Activated T-cell treated with anti-CD3 and anti-CD28 coated beads, Interleukin-2, amount 50 U/mL, for 72 hours (primary cell): ENCODE measurements at regions not wholly inside any gene's neighbourhood (a gene's known extent, or its start where the extent isn't known, plus 50 kb on each side); places are given as distances from the start of the nearest gene placed in this dataset.

Experiments
- ATAC-seq, 2 donors: fragments of 150-1000 bp; cut with Tn5 transposase; replicated peaks in 1 of 2; 2 replicates each; pipeline ENCODE4 v1.10.0; 2021; ENCODE audit warnings: moderate library complexity in 2 of 2, mild to moderate bottlenecking in 1 of 2
- DNase-seq, 2 donors: peaks; one replicate each; pipeline ENCODE4 v3.0.0; 2021 to 2022; ENCODE audit warnings: mixed read lengths in 1 of 2
- H3K27ac Mint-ChIP-seq: one replicate; pipeline ENCODE4 v1.8.0; 2022; ENCODE audit warnings: mild to moderate bottlenecking, moderate library complexity, mixed read lengths
- H3K27me3 Mint-ChIP-seq: one replicate; pipeline ENCODE4 v1.8.0; 2022; ENCODE audit warnings: low read depth, mixed read lengths
- H3K36me3 Mint-ChIP-seq, 2 donors: one replicate each; pipeline ENCODE4 v1.8.0; 2022; ENCODE audit warnings: mixed read lengths in 2 of 2, mild to moderate bottlenecking in 1 of 2; ENCODE audit not compliant: insufficient read depth in 2 of 2
- H3K4me1 Mint-ChIP-seq: one replicate; pipeline ENCODE4 v1.8.0; 2022; ENCODE audit warnings: low read depth, mixed read lengths
- H3K4me3 Mint-ChIP-seq, 2 donors: one replicate each; pipeline ENCODE4 v1.8.0; 2022; ENCODE audit warnings: mild to moderate bottlenecking in 2 of 2, mixed read lengths in 2 of 2, moderate library complexity in 2 of 2
- H3K9me3 Mint-ChIP-seq, 2 donors: one replicate each; pipeline ENCODE4 v1.8.0; 2022; ENCODE audit warnings: mixed read lengths in 2 of 2

- Mint-ChIP-seq H3K36me3 (no peaks in the 10 kb centered on the region), H3K27ac (no peak overlapping the region), H3K4me3 (no peak overlapping the region), H3K4me1 (peaks cover 8% of the 10 kb centered on the region), H3K27me3 (no peaks in the 10 kb centered on the region), H3K9me3 (no peaks in the 10 kb centered on the region)
- DNase-seq (no peak), ATAC-seq (no peak)
Measured at GRCh38 chr21:28752131-28752530, 240.5 kb downstream of the LTN1 start.

- no peak overlapping the region for H3K4me3 Mint-ChIP-seq
- H3K36me3 Mint-ChIP-seq = no peaks in the 10 kb centered on the region
- no peaks in the 10 kb centered on the region for H3K27me3 Mint-ChIP-seq
- no peak overlapping the region for H3K27ac Mint-ChIP-seq
- ATAC-seq (peak in 1 of 2 donors; percentile 20), DNase-seq (no peak)
- no peaks in the 10 kb centered on the region for H3K9me3 Mint-ChIP-seq
- peaks cover 8% of the 10 kb centered on the region for H3K4me1 Mint-ChIP-seq
Measured at GRCh38 chr21:28751176-28751575, 241.5 kb downstream of the LTN1 start.

DNA sequence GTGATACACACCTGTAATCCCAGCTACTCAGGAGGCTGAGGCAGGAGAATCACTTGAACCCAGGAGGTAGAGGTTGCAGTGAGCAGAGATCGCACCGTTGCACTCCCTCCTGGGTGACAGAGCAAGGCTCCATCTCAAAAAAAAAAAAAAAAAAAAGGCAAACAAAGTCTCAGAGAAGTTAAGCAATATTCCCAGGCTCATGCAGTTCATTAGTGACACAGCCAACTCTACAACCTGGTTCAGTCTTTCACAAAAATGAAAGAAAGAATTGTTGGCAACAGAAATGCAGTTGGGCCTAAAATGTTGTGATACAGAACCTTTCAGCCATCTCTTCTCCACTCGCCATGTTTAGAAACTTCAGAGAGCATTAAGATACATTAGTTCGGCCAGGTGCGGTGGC lies 242.1 kb downstream of the LTN1 start:
- H3K9me3 Mint-ChIP-seq = no peaks in the 10 kb centered on the region
- H3K4me1 Mint-ChIP-seq = peaks cover 8% of the 10 kb centered on the region
- no peak for DNase-seq
- H3K36me3 Mint-ChIP-seq = no peaks in the 10 kb centered on the region
- H3K27ac Mint-ChIP-seq = no peak overlapping the region
- no peak for ATAC-seq
- no peaks in the 10 kb centered on the region for H3K27me3 Mint-ChIP-seq
- no peak overlapping the region for H3K4me3 Mint-ChIP-seq

DNA sequence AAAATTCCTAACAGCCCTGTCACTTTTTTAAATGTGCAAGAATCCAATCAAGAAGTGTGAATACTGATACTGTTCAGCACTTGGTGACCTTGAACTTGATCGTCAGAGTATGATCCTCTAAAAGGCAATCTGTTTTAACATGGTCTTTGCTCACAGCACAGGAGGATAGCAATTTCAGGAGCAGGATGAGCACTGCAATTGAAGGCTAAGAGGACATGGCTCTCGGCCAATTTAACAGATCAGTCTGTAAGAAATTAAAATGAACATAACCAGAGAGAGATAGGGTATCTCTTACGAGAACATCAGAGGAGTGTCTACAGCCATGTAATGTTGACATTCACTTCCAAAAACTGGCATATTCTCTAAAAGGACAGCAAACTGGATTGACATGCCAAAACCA lies 243.1 kb downstream of the LTN1 start:
- DNase-seq (no peak), ATAC-seq (no peak)
- Mint-ChIP-seq H3K36me3 (no peaks in the 10 kb centered on the region), H3K4me1 (peaks cover 8% of the 10 kb centered on the region), H3K27ac (no peak overlapping the region), H3K9me3 (no peaks in the 10 kb centered on the region), H3K27me3 (no peaks in the 10 kb centered on the region), H3K4me3 (no peak overlapping the region)

- ATAC-seq (no peak), DNase-seq (no peak)
- H3K27me3 Mint-ChIP-seq = no peaks in the 10 kb centered on the region
- H3K9me3 Mint-ChIP-seq = no peaks in the 10 kb centered on the region
- H3K36me3 Mint-ChIP-seq = no peaks in the 10 kb centered on the region
- no peak overlapping the region for H3K27ac Mint-ChIP-seq
- peaks cover 8% of the 10 kb centered on the region for H3K4me1 Mint-ChIP-seq
- no peak overlapping the region for H3K4me3 Mint-ChIP-seq
Measured at GRCh38 chr21:28747464-28747863, 245.2 kb downstream of the LTN1 start.

GRCh38 chr21:28746166-28746565 lies 246.5 kb downstream of the LTN1 start:
- Mint-ChIP-seq H3K9me3 (no peaks in the 10 kb centered on the region), H3K4me1 (peaks cover 5% of the 10 kb centered on the region), H3K27me3 (no peaks in the 10 kb centered on the region), H3K36me3 (no peaks in the 10 kb centered on the region), H3K27ac (no peak overlapping the region), H3K4me3 (no peak overlapping the region)
- ATAC-seq = no peak
- no peak for DNase-seq

GRCh38 chr21:28745131-28746016 lies 247.3 kb downstream of the LTN1 start:
- H3K27ac Mint-ChIP-seq = no peak overlapping the region
- H3K9me3 Mint-ChIP-seq = no peaks in the 10 kb centered on the region
- ATAC-seq = peak; percentile 84 to 87
- no peaks in the 10 kb centered on the region for H3K27me3 Mint-ChIP-seq
- no peaks in the 10 kb centered on the region for H3K4me1 Mint-ChIP-seq
- peak; percentile 74 to 75 for DNase-seq
- H3K4me3 Mint-ChIP-seq = no peak overlapping the region
- no peaks in the 10 kb centered on the region for H3K36me3 Mint-ChIP-seq

DNA sequence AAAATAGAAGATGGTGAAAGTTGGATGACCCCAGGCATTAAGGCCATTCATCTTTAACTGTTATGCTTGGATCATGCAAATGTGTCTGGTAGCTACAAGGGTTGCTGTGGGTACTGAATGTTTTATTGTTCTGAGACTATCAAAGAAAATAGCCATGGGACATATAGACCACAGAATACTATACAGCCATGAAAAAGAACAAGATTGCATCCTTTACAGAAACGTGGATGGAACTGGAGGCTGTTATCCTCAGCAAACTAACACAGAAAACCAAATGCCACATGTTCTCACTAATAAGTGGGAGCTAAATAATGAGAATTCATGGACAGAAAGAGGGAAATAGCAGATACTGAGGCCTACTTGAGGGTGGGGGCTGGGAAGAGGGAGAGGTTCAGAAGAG lies 249.0 kb downstream of the LTN1 start:
- no peak for DNase-seq
- H3K4me3 Mint-ChIP-seq = no peak overlapping the region
- peaks cover 5% of the 10 kb centered on the region for H3K4me1 Mint-ChIP-seq
- H3K36me3 Mint-ChIP-seq = no peaks in the 10 kb centered on the region
- H3K9me3 Mint-ChIP-seq = no peaks in the 10 kb centered on the region
- no peak overlapping the region for H3K27ac Mint-ChIP-seq
- H3K27me3 Mint-ChIP-seq = no peaks in the 10 kb centered on the region
- ATAC-seq = no peak

DNA sequence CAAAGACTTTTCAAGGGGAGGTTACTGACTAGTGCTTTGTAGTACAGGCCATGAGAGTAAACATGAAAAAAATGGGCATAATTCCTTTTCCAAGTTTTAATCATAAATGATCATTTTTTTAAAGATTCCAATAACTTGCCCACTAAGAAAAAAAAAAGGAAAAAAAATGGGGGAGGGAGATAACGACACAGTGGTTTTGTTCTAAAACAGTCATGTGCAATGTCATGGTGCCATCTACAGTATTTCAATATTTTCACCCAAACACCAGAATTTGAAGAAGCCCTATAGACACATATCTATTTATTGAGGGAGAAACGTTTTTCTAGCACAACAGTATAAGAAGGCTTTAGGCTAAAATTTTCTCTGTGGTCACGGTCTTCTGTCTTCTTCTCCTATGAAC lies 250.2 kb downstream of the LTN1 start:
- peaks cover 5% of the 10 kb centered on the region for H3K4me1 Mint-ChIP-seq
- H3K27ac Mint-ChIP-seq = no peak overlapping the region
- no peaks in the 10 kb centered on the region for H3K36me3 Mint-ChIP-seq
- no peaks in the 10 kb centered on the region for H3K9me3 Mint-ChIP-seq
- H3K4me3 Mint-ChIP-seq = no peak overlapping the region
- no peak for DNase-seq
- ATAC-seq = no peak
- no peaks in the 10 kb centered on the region for H3K27me3 Mint-ChIP-seq

GRCh38 chr21:28740125-28740524 lies 252.6 kb downstream of the LTN1 start:
- Mint-ChIP-seq H3K4me1 (peaks cover 5% of the 10 kb centered on the region), H3K9me3 (no peaks in the 10 kb centered on the region), H3K27ac (peak overlapping the region; percentile 61), H3K36me3 (no peaks in the 10 kb centered on the region), H3K27me3 (no peaks in the 10 kb centered on the region), H3K4me3 (no peak overlapping the region)
- DNase-seq (no peak), ATAC-seq (no peak)

DNA sequence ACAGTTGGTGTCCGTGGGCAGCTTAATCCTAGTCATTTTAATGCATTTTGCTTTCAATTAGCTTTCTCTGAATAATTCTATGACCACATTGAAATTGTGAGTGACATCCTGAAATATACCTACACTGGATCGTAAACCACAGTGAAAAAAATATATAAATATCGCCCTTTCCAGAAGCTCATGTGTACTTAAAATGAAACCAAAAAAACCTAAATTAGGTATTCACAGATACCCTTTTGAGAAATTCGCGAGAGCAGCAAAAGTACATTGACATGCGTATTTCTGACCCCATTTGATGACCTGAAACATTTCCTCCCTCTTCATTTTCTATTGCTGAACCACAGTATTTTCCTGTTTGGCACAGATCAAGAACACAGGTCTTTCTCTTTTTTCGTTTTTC lies 253.8 kb downstream of the LTN1 start:
- peak overlapping the region in 1 of 2 donors; percentile 74 for H3K4me3 Mint-ChIP-seq
- peaks cover 5% of the 10 kb centered on the region for H3K4me1 Mint-ChIP-seq
- H3K36me3 Mint-ChIP-seq = no peaks in the 10 kb centered on the region
- ATAC-seq (peak in 1 of 2 donors; percentile 63), DNase-seq (no peak)
- no peak overlapping the region for H3K27ac Mint-ChIP-seq
- H3K9me3 Mint-ChIP-seq = no peaks in the 10 kb centered on the region
- no peaks in the 10 kb centered on the region for H3K27me3 Mint-ChIP-seq

GRCh38 chr21:28738420-28738704 lies 254.3 kb downstream of the LTN1 start:
- no peak for DNase-seq
- H3K4me1 Mint-ChIP-seq = peaks cover 5% of the 10 kb centered on the region
- H3K27me3 Mint-ChIP-seq = no peaks in the 10 kb centered on the region
- H3K36me3 Mint-ChIP-seq = no peaks in the 10 kb centered on the region
- no peak overlapping the region for H3K4me3 Mint-ChIP-seq
- H3K27ac Mint-ChIP-seq = no peak overlapping the region
- no peak for ATAC-seq
- no peaks in the 10 kb centered on the region for H3K9me3 Mint-ChIP-seq

DNA sequence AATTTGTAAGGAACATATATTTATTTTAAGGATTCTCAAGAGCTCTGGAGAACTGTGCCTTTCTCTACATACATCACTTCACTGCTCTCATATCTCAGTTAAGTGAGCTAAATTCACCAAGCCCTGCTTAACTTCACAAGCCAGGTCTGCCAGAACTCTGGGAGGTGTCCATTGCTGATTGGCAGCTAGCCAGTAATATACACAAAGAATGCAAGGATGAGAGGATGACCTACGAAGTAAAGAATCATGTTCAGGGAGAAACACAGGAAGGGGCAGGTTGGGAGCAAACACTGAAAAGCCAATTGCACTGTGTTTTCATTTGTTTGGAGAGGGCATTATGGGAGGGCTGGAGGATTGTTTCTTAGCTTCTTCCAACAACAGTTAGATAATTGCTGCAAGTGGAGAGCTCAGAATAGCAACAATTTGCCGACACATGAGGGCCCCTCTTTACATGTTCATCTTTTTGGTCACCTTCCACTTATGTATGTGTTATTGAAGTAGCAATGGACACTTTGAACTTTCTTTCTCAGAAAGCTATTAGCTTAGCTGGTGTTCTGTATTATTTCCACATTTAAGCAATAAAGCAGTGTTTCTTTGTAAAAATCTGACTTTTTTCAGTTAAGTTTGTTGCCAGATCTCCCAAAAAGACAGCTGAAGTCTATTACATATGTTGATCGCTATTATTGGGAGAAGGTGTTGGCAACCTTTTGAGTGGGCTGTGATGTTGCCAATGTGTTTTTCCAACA lies 254.8 kb downstream of the LTN1 start:
- H3K4me1 Mint-ChIP-seq = peaks cover 5% of the 10 kb centered on the region
- H3K4me3 Mint-ChIP-seq = no peak overlapping the region
- H3K27me3 Mint-ChIP-seq = no peaks in the 10 kb centered on the region
- H3K9me3 Mint-ChIP-seq = no peaks in the 10 kb centered on the region
- ATAC-seq (no peak), DNase-seq (no peak)
- no peak overlapping the region for H3K27ac Mint-ChIP-seq
- no peaks in the 10 kb centered on the region for H3K36me3 Mint-ChIP-seq
